ENCODE measurements at regions not wholly inside any gene's neighbourhood (a gene's known extent, or its start where the extent isn't known, plus 50 kb on each side); places are given as distances from the start of the nearest gene placed in this dataset.
A peak's percentile ranks its signal among the peaks of the same experiment; 100 is the strongest.

DNA sequence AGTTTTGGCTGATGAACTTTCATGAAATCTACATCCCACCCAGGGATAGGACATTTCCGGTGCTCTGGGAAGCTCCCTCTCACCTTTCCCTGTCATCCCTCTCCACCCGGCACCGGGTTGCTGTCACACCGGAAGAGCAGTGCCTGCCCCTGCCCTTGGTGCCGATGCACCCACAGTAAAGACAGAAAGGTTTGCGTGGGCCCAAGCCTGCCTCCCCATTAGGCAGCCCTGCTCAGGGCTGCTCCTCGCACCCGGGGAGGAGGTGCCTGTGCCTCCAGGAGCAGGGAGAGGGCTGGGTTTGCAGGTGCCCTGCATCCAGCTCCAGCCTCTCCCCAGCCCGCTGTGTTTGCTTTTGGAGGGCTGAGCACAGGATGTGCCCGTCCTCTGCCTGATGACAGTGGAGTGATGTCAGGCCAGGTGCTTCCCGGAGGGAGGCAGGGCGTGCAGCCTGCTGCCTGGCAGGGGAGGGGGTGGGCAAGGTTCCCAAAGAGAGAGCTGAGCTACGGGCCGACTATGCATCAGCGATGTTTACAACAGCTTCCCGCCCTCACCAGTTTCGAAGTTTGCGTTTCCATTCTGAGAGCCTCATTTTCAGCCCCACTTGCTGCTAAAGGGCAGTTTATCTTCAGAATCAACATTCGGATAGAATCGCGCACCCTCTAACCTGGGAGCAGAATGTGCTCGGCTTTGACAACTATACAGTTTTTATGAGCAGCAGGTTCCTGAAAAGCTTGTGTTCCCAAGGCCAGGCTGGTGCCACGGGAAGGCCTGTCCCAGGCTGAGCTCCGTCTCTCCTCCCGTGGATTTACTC lies 83.2 kb upstream of the CLDN5 start (continued):
- TF ChIP-seq, protein P1, sequence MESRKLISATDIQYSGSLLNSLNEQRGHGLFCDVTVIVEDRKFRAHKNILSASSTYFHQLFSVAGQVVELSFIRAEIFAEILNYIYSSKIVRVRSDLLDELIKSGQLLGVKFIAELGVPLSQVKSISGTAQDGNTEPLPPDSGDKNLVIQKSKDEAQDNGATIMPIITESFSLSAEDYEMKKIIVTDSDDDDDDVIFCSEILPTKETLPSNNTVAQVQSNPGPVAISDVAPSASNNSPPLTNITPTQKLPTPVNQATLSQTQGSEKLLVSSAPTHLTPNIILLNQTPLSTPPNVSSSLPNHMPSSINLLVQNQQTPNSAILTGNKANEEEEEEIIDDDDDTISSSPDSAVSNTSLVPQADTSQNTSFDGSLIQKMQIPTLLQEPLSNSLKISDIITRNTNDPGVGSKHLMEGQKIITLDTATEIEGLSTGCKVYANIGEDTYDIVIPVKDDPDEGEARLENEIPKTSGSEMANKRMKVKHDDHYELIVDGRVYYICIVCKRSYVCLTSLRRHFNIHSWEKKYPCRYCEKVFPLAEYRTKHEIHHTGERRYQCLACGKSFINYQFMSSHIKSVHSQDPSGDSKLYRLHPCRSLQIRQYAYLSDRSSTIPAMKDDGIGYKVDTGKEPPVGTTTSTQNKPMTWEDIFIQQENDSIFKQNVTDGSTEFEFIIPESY (CRISPR knock-in tag; IDR thresholded peaks at IDR 0.05) = no peak
- peak; percentile 88; the same call in 1 of the 2 replicates for TF ChIP-seq CBFB (CRISPR knock-in tag; IDR thresholded peaks at IDR 0.05)
- no peak for TF ChIP-seq RHOXF2B (CRISPR knock-in tag; conservative IDR thresholded peaks at IDR 0.05)
- TF ChIP-seq, protein P2, sequence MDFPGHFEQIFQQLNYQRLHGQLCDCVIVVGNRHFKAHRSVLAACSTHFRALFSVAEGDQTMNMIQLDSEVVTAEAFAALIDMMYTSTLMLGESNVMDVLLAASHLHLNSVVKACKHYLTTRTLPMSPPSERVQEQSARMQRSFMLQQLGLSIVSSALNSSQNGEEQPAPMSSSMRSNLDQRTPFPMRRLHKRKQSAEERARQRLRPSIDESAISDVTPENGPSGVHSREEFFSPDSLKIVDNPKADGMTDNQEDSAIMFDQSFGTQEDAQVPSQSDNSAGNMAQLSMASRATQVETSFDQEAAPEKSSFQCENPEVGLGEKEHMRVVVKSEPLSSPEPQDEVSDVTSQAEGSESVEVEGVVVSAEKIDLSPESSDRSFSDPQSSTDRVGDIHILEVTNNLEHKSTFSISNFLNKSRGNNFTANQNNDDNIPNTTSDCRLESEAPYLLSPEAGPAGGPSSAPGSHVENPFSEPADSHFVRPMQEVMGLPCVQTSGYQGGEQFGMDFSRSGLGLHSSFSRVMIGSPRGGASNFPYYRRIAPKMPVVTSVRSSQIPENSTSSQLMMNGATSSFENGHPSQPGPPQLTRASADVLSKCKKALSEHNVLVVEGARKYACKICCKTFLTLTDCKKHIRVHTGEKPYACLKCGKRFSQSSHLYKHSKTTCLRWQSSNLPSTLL (IDR thresholded peaks at IDR 0.05) = no peak
- TF ChIP-seq, protein P3, sequence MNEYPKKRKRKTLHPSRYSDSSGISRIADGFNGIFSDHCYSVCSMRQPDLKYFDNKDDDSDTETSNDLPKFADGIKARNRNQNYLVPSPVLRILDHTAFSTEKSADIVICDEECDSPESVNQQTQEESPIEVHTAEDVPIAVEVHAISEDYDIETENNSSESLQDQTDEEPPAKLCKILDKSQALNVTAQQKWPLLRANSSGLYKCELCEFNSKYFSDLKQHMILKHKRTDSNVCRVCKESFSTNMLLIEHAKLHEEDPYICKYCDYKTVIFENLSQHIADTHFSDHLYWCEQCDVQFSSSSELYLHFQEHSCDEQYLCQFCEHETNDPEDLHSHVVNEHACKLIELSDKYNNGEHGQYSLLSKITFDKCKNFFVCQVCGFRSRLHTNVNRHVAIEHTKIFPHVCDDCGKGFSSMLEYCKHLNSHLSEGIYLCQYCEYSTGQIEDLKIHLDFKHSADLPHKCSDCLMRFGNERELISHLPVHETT (CRISPR knock-in tag; conservative IDR thresholded peaks at IDR 0.05 in 1 of 2, IDR thresholded peaks at IDR 0.05 in 1 of 2) = no peak
- TF ChIP-seq, protein P4, sequence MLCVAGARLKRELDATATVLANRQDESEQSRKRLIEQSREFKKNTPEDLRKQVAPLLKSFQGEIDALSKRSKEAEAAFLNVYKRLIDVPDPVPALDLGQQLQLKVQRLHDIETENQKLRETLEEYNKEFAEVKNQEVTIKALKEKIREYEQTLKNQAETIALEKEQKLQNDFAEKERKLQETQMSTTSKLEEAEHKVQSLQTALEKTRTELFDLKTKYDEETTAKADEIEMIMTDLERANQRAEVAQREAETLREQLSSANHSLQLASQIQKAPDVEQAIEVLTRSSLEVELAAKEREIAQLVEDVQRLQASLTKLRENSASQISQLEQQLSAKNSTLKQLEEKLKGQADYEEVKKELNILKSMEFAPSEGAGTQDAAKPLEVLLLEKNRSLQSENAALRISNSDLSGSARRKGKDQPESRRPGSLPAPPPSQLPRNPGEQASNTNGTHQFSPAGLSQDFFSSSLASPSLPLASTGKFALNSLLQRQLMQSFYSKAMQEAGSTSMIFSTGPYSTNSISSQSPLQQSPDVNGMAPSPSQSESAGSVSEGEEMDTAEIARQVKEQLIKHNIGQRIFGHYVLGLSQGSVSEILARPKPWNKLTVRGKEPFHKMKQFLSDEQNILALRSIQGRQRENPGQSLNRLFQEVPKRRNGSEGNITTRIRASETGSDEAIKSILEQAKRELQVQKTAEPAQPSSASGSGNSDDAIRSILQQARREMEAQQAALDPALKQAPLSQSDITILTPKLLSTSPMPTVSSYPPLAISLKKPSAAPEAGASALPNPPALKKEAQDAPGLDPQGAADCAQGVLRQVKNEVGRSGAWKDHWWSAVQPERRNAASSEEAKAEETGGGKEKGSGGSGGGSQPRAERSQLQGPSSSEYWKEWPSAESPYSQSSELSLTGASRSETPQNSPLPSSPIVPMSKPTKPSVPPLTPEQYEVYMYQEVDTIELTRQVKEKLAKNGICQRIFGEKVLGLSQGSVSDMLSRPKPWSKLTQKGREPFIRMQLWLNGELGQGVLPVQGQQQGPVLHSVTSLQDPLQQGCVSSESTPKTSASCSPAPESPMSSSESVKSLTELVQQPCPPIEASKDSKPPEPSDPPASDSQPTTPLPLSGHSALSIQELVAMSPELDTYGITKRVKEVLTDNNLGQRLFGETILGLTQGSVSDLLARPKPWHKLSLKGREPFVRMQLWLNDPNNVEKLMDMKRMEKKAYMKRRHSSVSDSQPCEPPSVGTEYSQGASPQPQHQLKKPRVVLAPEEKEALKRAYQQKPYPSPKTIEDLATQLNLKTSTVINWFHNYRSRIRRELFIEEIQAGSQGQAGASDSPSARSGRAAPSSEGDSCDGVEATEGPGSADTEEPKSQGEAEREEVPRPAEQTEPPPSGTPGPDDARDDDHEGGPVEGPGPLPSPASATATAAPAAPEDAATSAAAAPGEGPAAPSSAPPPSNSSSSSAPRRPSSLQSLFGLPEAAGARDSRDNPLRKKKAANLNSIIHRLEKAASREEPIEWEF (CRISPR knock-in tag; IDR thresholded peaks at IDR 0.05) = no peak
- TF ChIP-seq, protein P5, sequence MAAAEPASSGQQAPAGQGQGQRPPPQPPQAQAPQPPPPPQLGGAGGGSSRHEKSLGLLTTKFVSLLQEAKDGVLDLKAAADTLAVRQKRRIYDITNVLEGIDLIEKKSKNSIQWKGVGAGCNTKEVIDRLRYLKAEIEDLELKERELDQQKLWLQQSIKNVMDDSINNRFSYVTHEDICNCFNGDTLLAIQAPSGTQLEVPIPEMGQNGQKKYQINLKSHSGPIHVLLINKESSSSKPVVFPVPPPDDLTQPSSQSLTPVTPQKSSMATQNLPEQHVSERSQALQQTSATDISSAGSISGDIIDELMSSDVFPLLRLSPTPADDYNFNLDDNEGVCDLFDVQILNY (CRISPR knock-in tag; IDR thresholded peaks at IDR 0.05) = peak; percentile 6; the same call in 1 of the 2 replicates
- TF ChIP-seq SMARCC2 (IDR thresholded peaks at IDR 0.05; ENCODE audit: low read depth) = no peak
- TF ChIP-seq JUN (IDR thresholded peaks at IDR 0.05; ENCODE audit: borderline replicate concordance, low read depth, low read length) = no peak
- 0 out of 2 replicates have a peak, but pooled peaks have one; percentile 23 for TF ChIP-seq JUN (CRISPR knock-in tag; IDR thresholded peaks at IDR 0.05; ENCODE audit: borderline replicate concordance)
- TF ChIP-seq MAFK (IDR thresholded peaks at IDR 0.05; ENCODE audit: low read length) = no peak
- TF ChIP-seq KDM4B (IDR thresholded peaks at IDR 0.05; ENCODE audit: borderline replicate concordance in 2 of 2, low read depth in 1 of 2) = no peak
